H1 (cell line): ENCODE measurements at regions not wholly inside any gene's neighbourhood (a gene's known extent, or its start where the extent isn't known, plus 50 kb on each side); places are given as distances from the start of the nearest gene placed in this dataset.

Experiments
- CTCF ChIP-seq, 3 experiments: IDR thresholded peaks; 1 replicate in 2 of 3; 2 replicates in 1 of 3; pipeline versions ENCODE4 v1.5.1 to v1.6.1; 2011; ENCODE audit warnings: low read length in 3 of 3, mild to moderate bottlenecking in 3 of 3, inconsistent platforms in 2 of 3, low read depth in 1 of 3, moderate library complexity in 1 of 3; ENCODE audit not compliant: insufficient read depth in 1 of 3; ENCODE audit errors: control extremely low read depth in 1 of 3
- FOSL1 ChIP-seq: IDR thresholded peaks from 2 replicates; pipeline ENCODE4 v1.6.1; 2011; ENCODE audit warnings: mild to moderate bottlenecking, low read depth, low read length, moderate library complexity; ENCODE audit not compliant: insufficient read depth
- SRF ChIP-seq: IDR thresholded peaks from 2 replicates; pipeline ENCODE4 v1.6.1; 2011; ENCODE audit warnings: mild to moderate bottlenecking, low read depth, low read length, moderate library complexity

GRCh38 chrX:7711167-7711566, 131.8 kb upstream of the VCX start:
- TF ChIP-seq CTCF (IDR thresholded peaks at IDR 0.05; ENCODE audit: control extremely low read depth in 1 of 3, insufficient read depth in 1 of 3, low read depth in 1 of 3, low read length in 3 of 3) (no peak), FOSL1 (no peak), SRF (no peak)
